Left lung (tissue), 4 donors: ENCODE measurements at regions not wholly inside any gene's neighbourhood (a gene's known extent, or its start where the extent isn't known, plus 50 kb on each side); places are given as distances from the start of the nearest gene placed in this dataset.

Experiments
- ATAC-seq: fragments of 200-7000 bp; cut with Tn5 transposase; one replicate; pipeline ENCODE4 v1.9.1; 2020; ENCODE audit warnings: moderate library complexity
- DNase-seq, 4 donors: peaks; one replicate each; pipeline ENCODE4 v3.0.0-alpha.2; 2013 to 2020
- H3K27ac ChIP-seq, 2 donors: fragments of 200-600 bp; sonication (generic) in 1 of 2; one replicate each; pipeline versions ENCODE4 v1.5.0 to v1.8.0; 2020 to 2021
- H3K27me3 ChIP-seq, 2 donors: fragments of 200-600 bp; sonication (generic) in 1 of 2; one replicate each; pipeline versions ENCODE4 v1.5.0 to v1.8.0; 2020 to 2021
- H3K36me3 ChIP-seq, 2 donors: fragments of 200-600 bp; sonication (generic) in 1 of 2; one replicate each; pipeline versions ENCODE4 v1.5.0 to v1.8.0; 2020 to 2021
- H3K4me1 ChIP-seq, 2 donors: fragments of 200-600 bp; one replicate each; pipeline ENCODE4 v1.8.0; 2021
- H3K4me3 ChIP-seq, 2 donors: fragments of 200-600 bp; sonication (generic) in 1 of 2; one replicate each; pipeline versions ENCODE4 v1.5.0 to v1.8.0; 2020 to 2021; ENCODE audit warnings: mild to moderate bottlenecking in 1 of 2
- H3K9me3 ChIP-seq, 2 donors: fragments of 200-600 bp; sonication (generic) in 1 of 2; one replicate each; pipeline versions ENCODE4 v1.5.0 to v1.8.0; 2020 to 2021
- CTCF ChIP-seq, 2 donors: fragments of 200-600 bp; sonication (generic) in 1 of 2; IDR thresholded peaks; one replicate each; pipeline versions ENCODE4 v1.5.0 to v1.8.0; 2021; ENCODE audit warnings: antibody characterized with exemption in 2 of 2
- intact Hi-C, 2 donors: fragments of 100-400 bp; cut with DNase I; formaldehyde crosslinking; loops; one replicate each; pipeline versions ENCODE4 v1.11.2 to v1.14.2; 2022
- donor health status: DM: no; HTN: yes; CAD: no.
- donor health status: DM: no; HTN: no; CAD: no.

- intact Hi-C loops = no loop called here
- Histone ChIP-seq H3K9me3 (no peaks in the 10 kb centered on the region), H3K36me3 (no peaks in the 10 kb centered on the region), H3K27ac (no peak overlapping the region), H3K27me3 (no peaks in the 10 kb centered on the region), H3K4me3 (no peak overlapping the region), H3K4me1 (peaks cover 0 to 3% of the 10 kb centered on the region in 2 donors)
- no peak for TF ChIP-seq CTCF (IDR thresholded peaks at IDR 0.05)
- no peak for DNase-seq
- ATAC-seq = no peak
These were observed 137.4 kb upstream of the SGK1 start for GRCh38 chr6:134455319-134455718.

- intact Hi-C loops = no loop called here
- H3K27ac ChIP-seq = no peak overlapping the region
- no peak for TF ChIP-seq CTCF (IDR thresholded peaks at IDR 0.05)
- H3K27me3 ChIP-seq = no peaks in the 10 kb centered on the region
- H3K4me3 ChIP-seq = no peak overlapping the region
- H3K4me1 ChIP-seq = peaks cover 0 to 3% of the 10 kb centered on the region in 2 donors
- no peak for DNase-seq
- ATAC-seq = no peak
- no peaks in the 10 kb centered on the region for H3K9me3 ChIP-seq
- no peaks in the 10 kb centered on the region for H3K36me3 ChIP-seq
These were observed 136.9 kb upstream of the SGK1 start for GRCh38 chr6:134454794-134455193.

GRCh38 chr6:134453792-134454510, 136.0 kb upstream of the SGK1 start:
- Histone ChIP-seq H3K36me3 (no peaks in the 10 kb centered on the region), H3K4me1 (peaks cover 0 to 3% of the 10 kb centered on the region in 2 donors), H3K27ac (no peak overlapping the region), H3K27me3 (no peaks in the 10 kb centered on the region), H3K9me3 (no peaks in the 10 kb centered on the region), H3K4me3 (no peak overlapping the region)
- no peak for TF ChIP-seq CTCF (IDR thresholded peaks at IDR 0.05)
- no peak for DNase-seq
- no peak for ATAC-seq
- intact Hi-C loops = no loop called here

GRCh38 chr6:134452906-134453305, 135.0 kb upstream of the SGK1 start:
- H3K4me1 ChIP-seq = peaks cover 2 to 3% of the 10 kb centered on the region in 2 donors
- DNase-seq (no peak), ATAC-seq (no peak)
- intact Hi-C loops = no loop called here
- no peak for TF ChIP-seq CTCF (IDR thresholded peaks at IDR 0.05)
- H3K27ac ChIP-seq = no peak overlapping the region
- H3K4me3 ChIP-seq = no peak overlapping the region
- no peaks in the 10 kb centered on the region for H3K27me3 ChIP-seq
- no peaks in the 10 kb centered on the region for H3K36me3 ChIP-seq
- no peaks in the 10 kb centered on the region for H3K9me3 ChIP-seq

- Histone ChIP-seq H3K4me3 (no peak overlapping the region), H3K9me3 (no peaks in the 10 kb centered on the region), H3K27me3 (no peaks in the 10 kb centered on the region), H3K4me1 (peaks cover 6 to 12% of the 10 kb centered on the region in 2 donors), H3K36me3 (no peaks in the 10 kb centered on the region), H3K27ac (no peak overlapping the region)
- intact Hi-C loops = no loop called here
- DNase-seq (no peak), ATAC-seq (no peak)
- no peak for TF ChIP-seq CTCF (IDR thresholded peaks at IDR 0.05)
These were observed 133.6 kb upstream of the SGK1 start for GRCh38 chr6:134451529-134451928.
